ENCODE measurements at regions not wholly inside any gene's neighbourhood (a gene's known extent, or its start where the extent isn't known, plus 50 kb on each side); places are given as distances from the start of the nearest gene placed in this dataset.

GRCh38 chr1:4847711-4848110 is 193.3 kb downstream of the AJAP1 start:
- H3K36me3 ChIP-seq = no peaks in the 10 kb centered on the region
- H3K4me1 ChIP-seq = no peaks in the 10 kb centered on the region
- no peaks in the 10 kb centered on the region for H3K27me3 ChIP-seq
- no peak overlapping the region for H3K27ac ChIP-seq
- TF ChIP-seq CTCF (IDR thresholded peaks at IDR 0.05) = no peak
- TF ChIP-seq POLR2A (IDR thresholded peaks at IDR 0.05) = no peak
- no peak for TF ChIP-seq POLR2AphosphoS5 (IDR thresholded peaks at IDR 0.05)
- TF ChIP-seq EP300 (IDR thresholded peaks at IDR 0.05) = no peak
- H3K4me3 ChIP-seq = no peak overlapping the region
- WGBS, 2 donors = 79 to 84% methylated on average over 5 of the region's 5 CpGs
- H3K9me3 ChIP-seq = no peaks in the 10 kb centered on the region
- intact Hi-C loops (cut with DNase I) = no loop called here
- no peak for DNase-seq

Small RNA genes lying in the stretch of these regions (small RNA-seq; reads per million reads assigned to genes)
- 0 reads per million in 3 donors for gene MIR4417
